Hepatocyte (in vitro differentiated cells): ENCODE measurements at regions not wholly inside any gene's neighbourhood (a gene's known extent, or its start where the extent isn't known, plus 50 kb on each side); places are given as distances from the start of the nearest gene placed in this dataset.

Experiments used
- CTCF ChIP-seq: fragments of 200-600 bp; sonication (generic); IDR thresholded peaks from 2 replicates; pipeline ENCODE4 v1.5.1; 2016; ENCODE audit warnings: antibody characterized with exemption, mild to moderate bottlenecking; ENCODE audit not compliant: poor library complexity
- EZH2phosphoT487 ChIP-seq: fragments of 200-600 bp; sonication (generic); IDR thresholded peaks from one replicate; pipeline ENCODE4 v1.6.1; 2018; ENCODE audit warnings: antibody characterized with exemption, mild to moderate bottlenecking, low read depth, moderate library complexity; ENCODE audit not compliant: unreplicated experiment, severe bottlenecking

GRCh38 chr5:2442496-2443354 lies 308.8 kb downstream of the IRX2 start:
- TF ChIP-seq EZH2phosphoT487 (no peak), CTCF (no peak)
